ENCODE measurements at regions not wholly inside any gene's neighbourhood (a gene's known extent, or its start where the extent isn't known, plus 50 kb on each side); places are given as distances from the start of the nearest gene placed in this dataset.

- TF ChIP-seq CTCF (conservative IDR thresholded peaks at IDR 0.05; ENCODE audit: low read depth, low read length) (no peak), EZH2 (IDR thresholded peaks at IDR 0.05; ENCODE audit: borderline replicate concordance, low read depth, low read length, poor library complexity, severe bottlenecking) (no peak)
These were observed 266.4 kb upstream of the KLF14 start for GRCh38 chr7:131000389-131000788.

Measured in A673 (cell line).